ENCODE measurements at regions not wholly inside any gene's neighbourhood (a gene's known extent, or its start where the extent isn't known, plus 50 kb on each side); places are given as distances from the start of the nearest gene placed in this dataset.
"Not testable (repeated sequence)": the region's sequence is repeated elsewhere in the genome, so short reads cannot be mapped to it uniquely, and the experiment has no call there.

- peak; percentile 16; the same call in 1 of the 2 replicates for TF ChIP-seq CTCF (IDR thresholded peaks at IDR 0.05; ENCODE audit: control insufficient read depth, extremely low read depth, insufficient read depth)
- no peak overlapping the region for H3K4me3 ChIP-seq (ENCODE audit: low read depth, low read length)
- DNase-seq (ENCODE audit: low read depth), result no peak
Measured at GRCh38 chr5:101012880-101013279, 109.8 kb upstream of the ST8SIA4 start.

GRCh38 chr5:101009758-101010519 is 106.9 kb upstream of the ST8SIA4 start:
- no peak overlapping the region for H3K4me3 ChIP-seq (ENCODE audit: low read depth, low read length)
- no peak for TF ChIP-seq CTCF (IDR thresholded peaks at IDR 0.05; ENCODE audit: control insufficient read depth, extremely low read depth, insufficient read depth)
- no peak for DNase-seq (ENCODE audit: low read depth)

GRCh38 chr5:100992354-100992753 is 89.3 kb upstream of the ST8SIA4 start:
- H3K4me3 ChIP-seq (ENCODE audit: low read depth, low read length), result no peak overlapping the region
- DNase-seq (ENCODE audit: low read depth), result no peak
- TF ChIP-seq CTCF (IDR thresholded peaks at IDR 0.05; ENCODE audit: control insufficient read depth, extremely low read depth, insufficient read depth), result no peak

- not testable (repeated sequence) for H3K4me3 ChIP-seq (ENCODE audit: low read depth, low read length); DNase-seq (ENCODE audit: low read depth)
Measured at GRCh38 chr5:100983601-100984000, 80.5 kb upstream of the ST8SIA4 start.

- TF ChIP-seq CTCF (IDR thresholded peaks at IDR 0.05; ENCODE audit: control insufficient read depth, extremely low read depth, insufficient read depth), result no peak
- DNase-seq (ENCODE audit: low read depth), result no peak
- no peak overlapping the region for H3K4me3 ChIP-seq (ENCODE audit: low read depth, low read length)
Measured at GRCh38 chr5:100974082-100974481, 71.0 kb upstream of the ST8SIA4 start.

- no peak for DNase-seq (ENCODE audit: low read depth)
- no peak overlapping the region for H3K4me3 ChIP-seq (ENCODE audit: low read depth, low read length)
- TF ChIP-seq CTCF (IDR thresholded peaks at IDR 0.05; ENCODE audit: control insufficient read depth, extremely low read depth, insufficient read depth), result no peak
Measured at GRCh38 chr5:100970646-100971255, 67.7 kb upstream of the ST8SIA4 start.

- DNase-seq (ENCODE audit: low read depth), result no peak
- no peak for TF ChIP-seq CTCF (IDR thresholded peaks at IDR 0.05; ENCODE audit: control insufficient read depth, extremely low read depth, insufficient read depth)
- H3K4me3 ChIP-seq (ENCODE audit: low read depth, low read length), result no peak overlapping the region
Measured at GRCh38 chr5:100965291-100965690, 62.2 kb upstream of the ST8SIA4 start.
